Esophagus squamous epithelium (tissue), 5 donors: ENCODE measurements at regions not wholly inside any gene's neighbourhood (a gene's known extent, or its start where the extent isn't known, plus 50 kb on each side); places are given as distances from the start of the nearest gene placed in this dataset.

Experiments used
- DNase-seq: peaks from one replicate; lab custom pipeline; 2025; lab: John Stamatoyannopoulos, UW
- H3K27ac ChIP-seq, 4 donors: fragments of 200-600 bp; sonication (generic); one replicate each; pipeline ENCODE4 v1.5.1; 2016 to 2019; ENCODE audit warnings: mild to moderate bottlenecking in 1 of 4
- H3K27me3 ChIP-seq, 4 donors: fragments of 200-600 bp; sonication (generic); 1 replicate in 3 of 4; 2 replicates in 1 of 4; pipeline versions ENCODE4 v1.5.1 to v1.6.0; 2017 to 2021; ENCODE audit warnings: antibody characterized with exemption in 1 of 4
- H3K36me3 ChIP-seq, 3 donors: fragments of 200-600 bp; sonication (generic); one replicate each; pipeline ENCODE4 v1.5.1; 2016 to 2019
- H3K4me1 ChIP-seq, 3 donors: fragments of 200-600 bp; sonication (generic); one replicate each; pipeline ENCODE4 v1.5.1; 2017 to 2019
- H3K4me3 ChIP-seq, 4 donors: fragments of 200-600 bp; sonication (generic); 1 replicate in 3 of 4; 2 replicates in 1 of 4; pipeline ENCODE4 v1.5.1; 2016 to 2019; ENCODE audit warnings: mild to moderate bottlenecking in 2 of 4, moderate library complexity in 1 of 4
- H3K9me3 ChIP-seq, 3 donors: fragments of 200-600 bp; sonication (generic); one replicate each; pipeline ENCODE4 v1.5.1; 2016 to 2019
- CTCF ChIP-seq, 6 experiments: fragments of 450-650 bp in 4 of 6; fragments of 200-600 bp in 2 of 6; sonication (generic) in 2 of 6; IDR thresholded peaks; one replicate each; pipeline ENCODE4 v1.5.1; 2016 to 2019; ENCODE audit warnings: antibody characterized with exemption in 6 of 6, mild to moderate bottlenecking in 4 of 6, moderate library complexity in 4 of 6
- POLR2A ChIP-seq, 4 donors: fragments of 450-650 bp; IDR thresholded peaks; one replicate each; pipeline ENCODE4 v1.6.1; 2017; ENCODE audit warnings: antibody characterized with exemption in 4 of 4, mild to moderate bottlenecking in 4 of 4, moderate library complexity in 3 of 4
- WGBS, 2 donors: methylation state at CpG; one replicate each; pipeline ENCODE4 v1.1.5; 2018; 5-methylcytosine and 5-hydroxymethylcytosine counted together
- intact Hi-C: fragments of 100-400 bp; cut with DNase I; formaldehyde crosslinking; loops from one replicate; pipeline ENCODE4 v1.15.0; 2022
- donor health status: DM: yes; HTN: yes; CAD: no.

GRCh38 chr1:213383465-213383864 lies 332.4 kb downstream of the RPS6KC1 start:
- WGBS, 2 donors, result 84 to 90% methylated on average over 2 of the region's 3 CpGs
- no peaks in the 10 kb centered on the region for H3K36me3 ChIP-seq
- H3K4me1 ChIP-seq, result peaks cover 0 to 9% (median 0%) of the 10 kb centered on the region in 3 donors
- no peak overlapping the region for H3K4me3 ChIP-seq
- TF ChIP-seq POLR2A (IDR thresholded peaks at IDR 0.05) (no peak), CTCF (IDR thresholded peaks at IDR 0.05) (no peak)
- H3K27me3 ChIP-seq, result peaks cover 0 to 4% (median 0%) of the 10 kb centered on the region in 4 donors
- no peaks in the 10 kb centered on the region for H3K9me3 ChIP-seq
- H3K27ac ChIP-seq, result no peak overlapping the region
- DNase-seq, result no peak
- intact Hi-C loops, result no loop called here

GRCh38 chr1:213385201-213385600 lies 334.2 kb downstream of the RPS6KC1 start:
- Histone ChIP-seq H3K4me3 (no peak overlapping the region), H3K4me1 (peaks cover 0 to 9% (median 0%) of the 10 kb centered on the region in 3 donors), H3K27me3 (peaks cover 0 to 4% (median 0%) of the 10 kb centered on the region in 4 donors), H3K36me3 (no peaks in the 10 kb centered on the region), H3K9me3 (no peaks in the 10 kb centered on the region), H3K27ac (no peak overlapping the region)
- TF ChIP-seq POLR2A (IDR thresholded peaks at IDR 0.05) (no peak), CTCF (IDR thresholded peaks at IDR 0.05) (no peak)
- DNase-seq, result no peak
- intact Hi-C loops, result no loop called here
- WGBS, 2 donors, result 91 to 93% methylated on average over 1 of the region's 1 CpG

- Histone ChIP-seq H3K4me1 (peaks cover 0 to 9% (median 0%) of the 10 kb centered on the region in 3 donors), H3K27me3 (peaks cover 0 to 4% (median 0%) of the 10 kb centered on the region in 4 donors), H3K36me3 (no peaks in the 10 kb centered on the region), H3K4me3 (no peak overlapping the region), H3K27ac (no peak overlapping the region), H3K9me3 (no peaks in the 10 kb centered on the region)
- TF ChIP-seq CTCF (IDR thresholded peaks at IDR 0.05) (no peak), POLR2A (IDR thresholded peaks at IDR 0.05) (no peak)
- no peak for DNase-seq
- WGBS, 2 donors, result 63 to 71% methylated on average over 2 to 4 of the region's 4 CpGs
- intact Hi-C loops, result no loop called here
Observed at GRCh38 chr1:213385806-213386324, 334.8 kb downstream of the RPS6KC1 start.

- Histone ChIP-seq H3K4me1 (no peaks in the 10 kb centered on the region), H3K36me3 (no peaks in the 10 kb centered on the region), H3K4me3 (no peak overlapping the region), H3K9me3 (no peaks in the 10 kb centered on the region), H3K27ac (no peak overlapping the region), H3K27me3 (peaks cover 0 to 4% (median 0%) of the 10 kb centered on the region in 4 donors)
- intact Hi-C loops, result no loop called here
- no peak for DNase-seq
- no peak for TF ChIP-seq POLR2A (IDR thresholded peaks at IDR 0.05)
- TF ChIP-seq CTCF (IDR thresholded peaks at IDR 0.05), result no peak
- WGBS, 2 donors, result 58 to 82% methylated on average over 1 of the region's 1 CpG
Observed at GRCh38 chr1:213387380-213388015, 336.5 kb downstream of the RPS6KC1 start.

- Histone ChIP-seq H3K4me1 (no peaks in the 10 kb centered on the region), H3K4me3 (no peak overlapping the region), H3K9me3 (no peaks in the 10 kb centered on the region), H3K36me3 (no peaks in the 10 kb centered on the region), H3K27ac (no peak overlapping the region), H3K27me3 (peaks cover 0 to 4% (median 0%) of the 10 kb centered on the region in 4 donors)
- no peak for DNase-seq
- TF ChIP-seq POLR2A (IDR thresholded peaks at IDR 0.05) (no peak), CTCF (IDR thresholded peaks at IDR 0.05) (no peak)
- intact Hi-C loops, result no loop called here
- WGBS, 2 donors, result 61 to 77% methylated on average over 2 to 5 of the region's 7 CpGs
Observed at GRCh38 chr1:213388199-213388598, 337.2 kb downstream of the RPS6KC1 start.
